NCI-H1092 (cell line): ENCODE measurements at regions not wholly inside any gene's neighbourhood (a gene's known extent, or its start where the extent isn't known, plus 50 kb on each side); places are given as distances from the start of the nearest gene placed in this dataset.
"Not testable (repeated sequence)": the region's sequence is repeated elsewhere in the genome, so short reads cannot be mapped to it uniquely, and the experiment has no call there.

Source experiments
- DNase-seq: peaks from one replicate; lab custom pipeline; 2025; lab: John Stamatoyannopoulos, UW

DNA sequence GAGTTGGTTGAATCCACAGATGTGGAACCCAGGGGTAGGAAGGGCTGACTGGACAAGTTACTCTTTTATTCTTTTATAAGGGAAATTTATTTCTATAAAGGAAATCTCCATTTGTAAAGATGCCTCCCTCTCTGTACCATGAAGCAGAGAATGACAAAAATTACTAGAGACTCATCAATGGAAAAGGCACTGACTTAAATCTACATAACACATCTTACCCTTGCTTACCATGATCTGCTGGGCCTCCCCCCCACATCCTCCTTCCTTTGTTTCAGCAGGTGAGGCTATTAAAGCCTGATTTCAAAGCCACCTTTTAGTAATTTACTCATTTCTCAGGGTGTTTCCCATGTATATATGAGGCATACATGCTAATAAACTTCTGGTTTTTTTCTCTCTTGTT is 130.2 kb upstream of the HDDC2 start:
- no peak for DNase-seq

- no peak for DNase-seq
Observed at GRCh38 chr6:125432963-125433362, 131.2 kb upstream of the HDDC2 start.

GRCh38 chr6:125434760-125435159 is 133.0 kb upstream of the HDDC2 start:
- no peak for DNase-seq

DNA sequence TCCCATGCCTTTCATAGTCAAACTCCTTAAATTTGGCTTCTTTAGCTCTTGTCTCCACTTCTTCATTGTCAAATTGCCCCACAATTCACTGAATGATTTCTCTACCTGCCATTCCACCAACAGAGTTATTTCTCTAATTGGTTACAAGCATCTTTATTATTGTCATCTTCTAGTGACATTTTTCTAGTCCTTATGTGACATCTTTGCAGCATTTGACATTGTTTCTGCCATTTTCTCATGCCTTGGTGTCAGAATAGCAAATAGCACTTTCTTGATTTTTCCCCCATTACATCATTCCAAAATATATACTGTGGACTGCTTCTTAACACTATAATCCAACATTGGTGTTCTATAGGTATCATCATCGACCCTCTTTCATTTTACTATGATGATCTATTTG is 137.7 kb upstream of the HDDC2 start:
- DNase-seq = no peak

- DNase-seq = no peak
Observed at GRCh38 chr6:125444006-125444923, 142.5 kb upstream of the HDDC2 start.

DNA sequence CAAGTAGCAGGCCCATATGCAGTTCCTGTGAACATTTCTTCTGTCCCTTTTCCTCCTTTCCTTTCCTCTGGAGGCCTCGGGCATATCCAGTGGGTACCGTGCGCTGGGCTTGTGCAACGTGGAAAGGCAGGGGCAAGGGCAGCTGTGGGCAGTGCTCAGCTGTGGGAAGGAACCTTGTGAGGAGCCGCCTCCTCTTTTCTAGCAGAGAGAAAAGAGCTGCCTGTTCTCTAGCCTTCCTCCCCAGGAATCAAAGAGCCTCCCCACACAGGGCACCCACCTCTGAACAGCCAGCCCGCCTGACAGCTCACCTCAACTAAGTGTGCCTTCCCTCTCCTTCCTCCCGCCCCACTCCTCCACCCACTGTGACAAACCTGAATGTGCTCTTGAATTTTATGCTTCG is 143.3 kb upstream of the HDDC2 start:
- no peak for DNase-seq

- DNase-seq = no peak
Observed at GRCh38 chr6:125446011-125446410, 144.2 kb upstream of the HDDC2 start.

DNA sequence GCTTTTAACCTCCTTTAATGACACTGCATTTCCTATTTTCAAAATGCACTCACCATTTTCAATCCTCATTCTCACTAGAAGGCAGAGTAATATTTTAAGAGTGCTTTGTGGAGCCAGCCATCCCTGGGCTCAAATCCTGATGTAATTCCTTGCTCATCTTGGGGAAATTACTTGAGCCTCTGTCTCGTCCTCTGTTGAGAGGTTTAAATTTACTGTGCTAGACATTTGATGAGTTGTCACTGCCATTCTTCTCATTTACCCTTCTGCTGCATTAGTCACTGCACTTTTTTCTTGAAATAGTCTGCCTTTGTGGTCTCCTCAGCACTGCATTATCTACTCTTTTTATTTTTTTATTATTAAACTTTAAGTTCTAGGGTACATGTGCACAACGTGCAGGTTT is 150.0 kb upstream of the HDDC2 start:
- no peak for DNase-seq

DNA sequence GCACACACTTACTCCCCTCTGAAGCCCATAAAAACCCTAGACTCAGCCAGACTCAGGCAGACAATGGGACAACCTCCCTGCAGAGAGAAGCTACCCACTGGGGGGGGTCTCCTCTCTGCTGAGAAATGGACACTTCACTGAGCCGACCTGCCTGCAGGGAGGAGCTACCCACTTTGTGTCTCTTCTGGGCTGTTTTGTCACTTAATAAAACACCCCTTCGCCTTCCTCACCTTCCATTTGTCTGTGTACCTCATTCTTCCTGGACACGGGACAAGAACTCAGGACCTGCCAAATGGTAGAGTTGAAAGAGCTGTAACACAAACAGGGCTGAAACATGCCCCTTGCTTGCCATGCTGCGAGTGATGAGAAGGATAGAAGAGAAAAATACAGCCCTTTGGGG is 151.7 kb upstream of the HDDC2 start:
- DNase-seq = no peak

GRCh38 chr6:125454351-125454750 is 152.6 kb upstream of the HDDC2 start:
- no peak for DNase-seq

GRCh38 chr6:125458493-125458892 is 156.7 kb upstream of the HDDC2 start:
- not testable (repeated sequence) for DNase-seq

DNA sequence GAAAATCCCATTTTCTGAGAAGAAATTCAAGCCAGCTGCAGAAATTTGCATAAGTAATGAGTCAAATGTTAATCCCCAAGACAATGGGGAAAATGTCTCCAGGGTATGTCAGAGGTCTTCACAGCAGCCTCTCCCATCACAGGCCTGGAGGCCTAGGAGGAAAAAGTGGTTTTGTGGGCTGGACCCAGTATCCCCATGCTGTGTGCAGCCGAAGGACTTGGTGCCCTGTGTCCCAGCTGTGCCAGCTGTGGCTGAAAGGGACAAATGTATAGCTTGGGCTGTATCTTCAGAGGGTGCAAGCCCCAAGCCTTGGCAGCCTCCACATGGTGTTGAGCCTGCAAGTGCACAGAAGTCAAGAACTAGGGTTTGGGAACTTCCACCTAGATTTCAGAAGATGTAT is 163.6 kb upstream of the HDDC2 start:
- DNase-seq = not testable (repeated sequence)

- DNase-seq = no peak
Observed at GRCh38 chr6:125469915-125470314, 168.1 kb upstream of the HDDC2 start.

- no peak for DNase-seq
Observed at GRCh38 chr6:125471667-125472066, 169.9 kb upstream of the HDDC2 start.

DNA sequence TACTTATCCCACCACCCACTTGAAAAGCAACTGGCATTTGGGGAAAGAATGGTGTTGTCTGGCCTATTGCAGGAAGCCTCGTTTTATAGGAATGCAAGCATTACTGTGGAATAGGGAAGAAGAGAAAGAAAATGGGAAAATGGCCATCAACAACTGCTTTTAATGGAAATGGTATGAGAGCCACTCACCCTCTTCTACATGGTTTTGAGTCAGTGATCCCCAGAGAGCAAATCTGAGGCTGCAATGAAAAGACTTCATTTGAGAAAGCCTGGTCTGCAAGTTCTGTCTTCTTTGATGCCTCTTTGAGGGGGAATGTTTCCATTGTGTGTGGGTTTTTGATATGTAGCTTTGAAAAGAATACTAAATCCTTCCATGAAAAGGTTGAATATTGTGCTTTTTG is 172.3 kb upstream of the HDDC2 start:
- DNase-seq = no peak

GRCh38 chr6:125477156-125477555 is 175.4 kb upstream of the HDDC2 start:
- no peak for DNase-seq

GRCh38 chr6:125477844-125478243 is 176.1 kb upstream of the HDDC2 start:
- DNase-seq = no peak

DNA sequence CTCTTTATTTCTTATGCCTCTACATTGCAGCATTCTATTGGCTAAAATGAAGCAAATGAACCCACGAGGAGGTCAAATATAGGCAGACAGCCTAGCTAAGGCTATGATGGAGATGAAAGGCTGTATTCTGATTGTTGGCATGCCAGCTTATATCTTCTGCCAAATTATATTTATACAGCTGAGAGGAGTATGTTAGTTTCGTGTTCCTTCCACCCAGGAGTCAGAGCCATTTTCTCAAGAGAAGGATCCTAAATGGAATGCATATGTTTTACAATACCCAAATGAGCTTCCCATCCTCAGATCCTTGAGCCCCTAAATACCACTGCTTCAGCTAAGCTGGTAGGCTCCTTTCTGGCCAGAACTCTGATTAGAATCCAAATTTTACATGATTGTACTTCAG is 178.4 kb upstream of the HDDC2 start:
- no peak for DNase-seq

DNA sequence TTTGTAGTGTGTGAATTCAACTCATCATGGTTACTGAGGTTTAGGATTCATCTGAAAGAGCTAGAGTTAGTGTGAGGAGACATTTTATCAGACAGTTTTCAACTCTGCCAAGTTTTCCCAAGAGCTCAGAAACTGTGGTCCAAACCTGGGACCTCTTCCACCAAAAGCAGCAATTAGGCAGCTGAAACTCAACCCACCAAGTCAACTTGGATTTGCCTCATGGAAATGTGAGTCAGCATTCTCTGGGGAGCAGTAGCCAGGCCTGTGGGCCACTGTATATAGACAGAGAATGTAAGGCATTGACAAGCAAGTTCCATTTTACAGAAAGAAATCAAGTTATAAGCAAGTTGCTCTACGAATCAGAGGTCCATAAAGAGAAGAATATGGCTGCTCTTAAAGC is 178.8 kb upstream of the HDDC2 start:
- DNase-seq = no peak

GRCh38 chr6:125481056-125481455 is 179.3 kb upstream of the HDDC2 start:
- DNase-seq = no peak

DNA sequence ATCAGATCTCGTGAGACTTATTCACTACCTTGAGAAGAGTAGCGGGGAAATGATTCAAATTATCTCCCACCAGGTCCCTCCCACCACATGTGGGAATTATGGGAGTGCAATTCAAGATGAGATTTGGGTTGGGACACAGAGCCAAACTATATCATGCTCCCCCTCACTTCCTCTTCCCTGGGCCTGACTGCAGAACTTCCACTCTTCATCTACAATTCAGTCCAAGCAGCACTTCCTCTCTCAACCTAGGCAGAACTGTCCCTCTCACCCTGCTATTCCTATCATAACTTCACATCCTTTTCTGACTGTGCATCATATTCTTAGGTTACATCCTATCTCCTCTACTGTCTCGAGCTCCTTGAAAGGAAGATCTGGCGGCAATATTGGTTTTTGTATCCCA is 184.0 kb upstream of the HDDC2 start:
- no peak for DNase-seq

DNA sequence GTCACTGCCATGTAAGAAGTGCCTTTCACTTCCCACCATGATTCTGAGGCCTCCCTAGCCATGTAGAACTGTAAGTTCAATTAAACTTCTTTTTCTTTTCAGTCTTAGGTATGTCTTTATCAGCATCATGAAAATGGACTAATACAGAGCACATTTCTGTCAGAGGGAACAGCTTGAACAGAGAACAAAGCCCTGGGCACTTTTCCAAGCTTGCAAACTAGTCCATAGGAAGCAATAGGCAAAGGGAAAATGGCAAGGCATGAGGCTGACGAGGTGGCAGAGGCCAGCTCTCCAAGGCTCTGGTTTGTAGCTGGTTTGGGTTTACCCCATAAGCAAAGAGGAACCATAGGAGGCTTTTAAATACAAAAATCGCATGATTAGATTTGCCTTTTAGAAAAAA is 185.1 kb upstream of the HDDC2 start:
- DNase-seq = no peak

GRCh38 chr6:125489579-125490285 is 188.0 kb upstream of the HDDC2 start:
- DNase-seq = no peak
